ENCODE measurements at regions not wholly inside any gene's neighbourhood (a gene's known extent, or its start where the extent isn't known, plus 50 kb on each side); places are given as distances from the start of the nearest gene placed in this dataset.
"Not testable (repeated sequence)": the region's sequence is repeated elsewhere in the genome, so short reads cannot be mapped to it uniquely, and the experiment has no call there.

- H3K27ac Mint-ChIP-seq = no peak overlapping the region
- H3K36me3 Mint-ChIP-seq = no peaks in the 10 kb centered on the region
- no peak for DNase-seq (ENCODE audit: extremely low spot score, unreplicated experiment)
- H3K4me1 Mint-ChIP-seq (ENCODE audit: unreplicated experiment) = no peaks in the 10 kb centered on the region
- no peak overlapping the region for H3K4me3 Mint-ChIP-seq
- no peaks in the 10 kb centered on the region for H3K9me3 Mint-ChIP-seq
- H3K27me3 Mint-ChIP-seq = no peaks in the 10 kb centered on the region
- no peak for TF ChIP-seq CTCF (conservative IDR thresholded peaks at IDR 0.05)
Measured at GRCh38 chr11:21783954-21784353, 408.9 kb upstream of the ANO5 start.

DNA sequence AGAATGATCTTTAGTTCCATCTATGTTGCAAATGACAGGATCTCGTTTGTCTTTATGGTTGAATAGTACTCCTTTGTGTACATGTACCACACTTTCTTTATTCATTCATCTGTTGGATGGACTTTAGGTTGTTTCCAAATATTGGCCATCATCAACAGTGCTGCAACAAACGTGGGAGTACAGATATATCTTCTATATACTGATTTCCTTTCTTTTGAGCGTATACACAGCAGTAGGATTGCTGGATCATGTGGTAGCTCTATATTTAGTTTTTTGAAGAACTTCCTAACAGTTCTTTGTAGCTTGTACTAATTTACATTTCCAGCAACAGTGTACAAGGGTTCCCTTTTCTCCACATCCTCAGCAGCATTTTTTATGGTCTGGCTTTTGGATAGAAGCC lies 407.5 kb upstream of the ANO5 start:
- DNase-seq (ENCODE audit: extremely low spot score, unreplicated experiment) = no peak
- no peaks in the 10 kb centered on the region for H3K27me3 Mint-ChIP-seq
- no peak overlapping the region for H3K4me3 Mint-ChIP-seq
- TF ChIP-seq CTCF (conservative IDR thresholded peaks at IDR 0.05) = no peak
- H3K4me1 Mint-ChIP-seq (ENCODE audit: unreplicated experiment) = no peaks in the 10 kb centered on the region
- H3K36me3 Mint-ChIP-seq = no peaks in the 10 kb centered on the region
- no peaks in the 10 kb centered on the region for H3K9me3 Mint-ChIP-seq
- H3K27ac Mint-ChIP-seq = no peak overlapping the region

- H3K27ac Mint-ChIP-seq = no peak overlapping the region
- no peaks in the 10 kb centered on the region for H3K4me1 Mint-ChIP-seq (ENCODE audit: unreplicated experiment)
- H3K4me3 Mint-ChIP-seq = no peak overlapping the region
- TF ChIP-seq CTCF (conservative IDR thresholded peaks at IDR 0.05) = no peak
- no peaks in the 10 kb centered on the region for H3K9me3 Mint-ChIP-seq
- no peaks in the 10 kb centered on the region for H3K27me3 Mint-ChIP-seq
- H3K36me3 Mint-ChIP-seq = no peaks in the 10 kb centered on the region
- DNase-seq (ENCODE audit: extremely low spot score, unreplicated experiment) = no peak
Measured at GRCh38 chr11:21794306-21794705, 398.6 kb upstream of the ANO5 start.

- H3K4me1 Mint-ChIP-seq (ENCODE audit: unreplicated experiment) = no peaks in the 10 kb centered on the region
- H3K27ac Mint-ChIP-seq = no peak overlapping the region
- H3K9me3 Mint-ChIP-seq = no peaks in the 10 kb centered on the region
- H3K4me3 Mint-ChIP-seq = no peak overlapping the region
- TF ChIP-seq CTCF (conservative IDR thresholded peaks at IDR 0.05) = no peak
- no peaks in the 10 kb centered on the region for H3K36me3 Mint-ChIP-seq
- no peaks in the 10 kb centered on the region for H3K27me3 Mint-ChIP-seq
- DNase-seq (ENCODE audit: extremely low spot score, unreplicated experiment) = no peak
Measured at GRCh38 chr11:21798216-21798615, 394.7 kb upstream of the ANO5 start.

DNA sequence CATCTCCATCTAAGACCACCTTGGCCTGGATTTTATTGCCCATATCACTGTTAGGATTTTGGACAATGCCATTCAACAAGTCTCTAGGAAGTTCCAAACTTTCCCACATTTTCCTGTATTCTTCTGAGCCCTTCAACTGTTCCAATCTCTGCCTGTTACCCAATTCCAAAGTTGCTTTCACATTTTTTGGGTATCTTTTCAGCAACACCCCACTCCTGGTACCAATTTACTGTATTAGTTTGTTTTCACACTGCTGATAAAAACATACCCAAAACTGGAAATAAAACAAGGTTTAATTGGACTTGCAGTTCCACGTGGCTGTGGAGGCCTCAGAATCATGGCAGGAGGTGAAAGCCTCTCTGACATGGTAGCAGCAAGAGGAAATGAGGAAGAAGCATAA lies 388.4 kb upstream of the ANO5 start:
- H3K4me3 Mint-ChIP-seq = not testable (repeated sequence)

GRCh38 chr11:21806508-21806907 lies 386.4 kb upstream of the ANO5 start:
- no peak overlapping the region for H3K27ac Mint-ChIP-seq
- H3K9me3 Mint-ChIP-seq = peaks cover 9% of the 10 kb centered on the region
- H3K4me1 Mint-ChIP-seq (ENCODE audit: unreplicated experiment) = no peaks in the 10 kb centered on the region
- H3K4me3 Mint-ChIP-seq = no peak overlapping the region
- no peaks in the 10 kb centered on the region for H3K36me3 Mint-ChIP-seq
- no peaks in the 10 kb centered on the region for H3K27me3 Mint-ChIP-seq
- no peak for TF ChIP-seq CTCF (conservative IDR thresholded peaks at IDR 0.05)
- DNase-seq (ENCODE audit: extremely low spot score, unreplicated experiment) = no peak

More for the DNA sequence above, 388.4 kb upstream of the ANO5 start:
- H3K27ac Mint-ChIP-seq; H3K4me1 Mint-ChIP-seq (ENCODE audit: unreplicated experiment); H3K9me3 Mint-ChIP-seq; H3K36me3 Mint-ChIP-seq; DNase-seq (ENCODE audit: extremely low spot score, unreplicated experiment); H3K27me3 Mint-ChIP-seq: not testable (repeated sequence)
